MM.1S (cell line): ENCODE measurements at regions not wholly inside any gene's neighbourhood (a gene's known extent, or its start where the extent isn't known, plus 50 kb on each side); places are given as distances from the start of the nearest gene placed in this dataset.
A peak's percentile ranks its signal among the peaks of the same experiment; 100 is the strongest.

Experiments used
- DNase-seq: peaks from one replicate; pipeline ENCODE4 v3.0.0-alpha.2; 2015
- H2AFZ ChIP-seq: fragments of 300-600 bp; sonication (generic); 2 replicates; pipeline ENCODE4 v1.6.0; 2016; ENCODE audit warnings: antibody characterized with exemption, low read length
- H3F3A ChIP-seq: fragments of 300-600 bp; sonication (generic); 2 replicates; pipeline ENCODE4 v1.6.1; 2016; ENCODE audit warnings: mild to moderate bottlenecking, antibody characterized with exemption, low read length, moderate library complexity, mixed read lengths; ENCODE audit not compliant: insufficient read depth
- H3K27ac ChIP-seq: fragments of 300-600 bp; sonication (generic); 2 replicates; pipeline ENCODE4 v1.5.1; 2016; ENCODE audit warnings: mild to moderate bottlenecking, low read length
- H3K27me3 ChIP-seq: fragments of 300-600 bp; sonication (generic); replicated peaks from 2 replicates; pipeline ENCODE4 v1.6.0; 2016; ENCODE audit warnings: low read length; ENCODE audit not compliant: insufficient read depth
- H3K36me3 ChIP-seq: fragments of 300-600 bp; sonication (generic); replicated peaks from 2 replicates; pipeline ENCODE4 v1.6.1; 2016; ENCODE audit warnings: mild to moderate bottlenecking, low read length, mixed read lengths; ENCODE audit not compliant: insufficient read depth
- H3K4me1 ChIP-seq: fragments of 300-600 bp; sonication (generic); 2 replicates; pipeline ENCODE4 v1.6.1; 2016; ENCODE audit warnings: low read length, mixed read lengths
- H3K4me2 ChIP-seq: fragments of 300-600 bp; sonication (generic); 2 replicates; pipeline ENCODE4 v1.6.0; 2016; ENCODE audit warnings: low read depth, low read length
- H3K4me3 ChIP-seq: fragments of 300-600 bp; sonication (generic); 2 replicates; pipeline ENCODE4 v1.5.1; 2016; ENCODE audit warnings: low read length, mixed read lengths
- H3K79me2 ChIP-seq: fragments of 300-600 bp; sonication (generic); 2 replicates; pipeline ENCODE4 v1.6.1; 2016; ENCODE audit warnings: mixed run types, low read length, mixed read lengths
- H3K9ac ChIP-seq: fragments of 300-600 bp; sonication (generic); 2 replicates; pipeline ENCODE4 v1.6.1; 2016; ENCODE audit warnings: low read length, mixed read lengths
- H3K9me2 ChIP-seq: fragments of 300-600 bp; sonication (generic); replicated peaks from 2 replicates; pipeline ENCODE4 v1.6.1; 2016; ENCODE audit warnings: mild to moderate bottlenecking, low read length, mixed read lengths; ENCODE audit not compliant: insufficient read depth
- H3K9me3 ChIP-seq: fragments of 300-600 bp; sonication (generic); replicated peaks from 2 replicates; pipeline ENCODE4 v1.6.1; 2016; ENCODE audit warnings: mild to moderate bottlenecking, low read length, mixed read lengths; ENCODE audit not compliant: insufficient read depth
- H4K20me1 ChIP-seq: fragments of 300-600 bp; sonication (generic); 2 replicates; pipeline ENCODE4 v1.6.1; 2016; ENCODE audit warnings: mild to moderate bottlenecking, low read length, moderate library complexity, mixed read lengths; ENCODE audit not compliant: insufficient read depth
- CTCF ChIP-seq: fragments of 300-600 bp; sonication (generic); IDR thresholded peaks from 2 replicates; pipeline ENCODE4 v1.5.1; 2016; ENCODE audit warnings: antibody characterized with exemption, low read length, mixed read lengths
- EZH2 ChIP-seq: fragments of 300-600 bp; sonication (generic); optimal IDR thresholded peaks from 2 replicates; pipeline ENCODE3; 2017; ENCODE audit warnings: low read depth, mild to moderate bottlenecking, antibody characterized with exemption, low read length, mixed read lengths
- EZH2phosphoT487 ChIP-seq: fragments of 300-600 bp; sonication (generic); IDR thresholded peaks from 2 replicates; pipeline ENCODE4 v1.6.1; 2018; ENCODE audit warnings: antibody characterized with exemption, low read length

GRCh38 chr2:16283071-16283850 lies 342.9 kb downstream of the MYCN start:
- H3K9ac ChIP-seq = no peak overlapping the region
- H3K4me3 ChIP-seq = no peak overlapping the region
- no peaks in the 10 kb centered on the region for H3K79me2 ChIP-seq
- no peak overlapping the region for H3K27ac ChIP-seq
- H3F3A ChIP-seq = no peaks in the 10 kb centered on the region
- no peak overlapping the region for H2AFZ ChIP-seq
- H3K4me2 ChIP-seq = no peak overlapping the region
- H3K9me3 ChIP-seq = no peaks in the 10 kb centered on the region
- H3K4me1 ChIP-seq = no peaks in the 10 kb centered on the region
- H3K27me3 ChIP-seq = no peaks in the 10 kb centered on the region
- TF ChIP-seq CTCF (no peak), EZH2 (no peak), EZH2phosphoT487 (no peak)
- no peaks in the 10 kb centered on the region for H3K36me3 ChIP-seq
- DNase-seq = no peak
- H4K20me1 ChIP-seq = no peaks in the 10 kb centered on the region
- H3K9me2 ChIP-seq = no peaks in the 10 kb centered on the region

- H3K79me2 ChIP-seq = no peaks in the 10 kb centered on the region
- H2AFZ ChIP-seq = peak overlapping the region; percentile 73; the same call in 1 of the 2 replicates
- no peaks in the 10 kb centered on the region for H3F3A ChIP-seq
- no peaks in the 10 kb centered on the region for H3K9me3 ChIP-seq
- no peaks in the 10 kb centered on the region for H3K9me2 ChIP-seq
- H4K20me1 ChIP-seq = no peaks in the 10 kb centered on the region
- no peaks in the 10 kb centered on the region for H3K27me3 ChIP-seq
- no peaks in the 10 kb centered on the region for H3K36me3 ChIP-seq
- H3K27ac ChIP-seq = no peak overlapping the region
- H3K4me1 ChIP-seq = no peaks in the 10 kb centered on the region
- no peak overlapping the region for H3K9ac ChIP-seq
- H3K4me3 ChIP-seq = no peak overlapping the region
- TF ChIP-seq EZH2 (no peak), EZH2phosphoT487 (no peak), CTCF (no peak)
- H3K4me2 ChIP-seq = peak overlapping the region; percentile 52; the same call in 1 of the 2 replicates
- no peak for DNase-seq
These were observed 342.2 kb downstream of the MYCN start for GRCh38 chr2:16282511-16282910.

GRCh38 chr2:16281451-16282335 lies 341.3 kb downstream of the MYCN start:
- Histone ChIP-seq H2AFZ (peak overlapping the region; percentile 73), H3K9me2 (no peaks in the 10 kb centered on the region), H3K27ac (no peak overlapping the region), H4K20me1 (no peaks in the 10 kb centered on the region), H3K4me3 (peak overlapping the region; percentile 32; the same call in 1 of the 2 replicates), H3F3A (no peaks in the 10 kb centered on the region), H3K9me3 (no peaks in the 10 kb centered on the region), H3K36me3 (no peaks in the 10 kb centered on the region), H3K9ac (no peak overlapping the region; the same call in 1 of the 2 replicates), H3K27me3 (no peaks in the 10 kb centered on the region), H3K4me1 (no peaks in the 10 kb centered on the region), H3K4me2 (peak overlapping the region; percentile 52), H3K79me2 (no peaks in the 10 kb centered on the region)
- TF ChIP-seq CTCF = peak; percentile 68
- TF ChIP-seq EZH2phosphoT487 = no peak
- peak; percentile 68 for DNase-seq
